ENCODE measurements at regions not wholly inside any gene's neighbourhood (a gene's known extent, or its start where the extent isn't known, plus 50 kb on each side); places are given as distances from the start of the nearest gene placed in this dataset.

DNA sequence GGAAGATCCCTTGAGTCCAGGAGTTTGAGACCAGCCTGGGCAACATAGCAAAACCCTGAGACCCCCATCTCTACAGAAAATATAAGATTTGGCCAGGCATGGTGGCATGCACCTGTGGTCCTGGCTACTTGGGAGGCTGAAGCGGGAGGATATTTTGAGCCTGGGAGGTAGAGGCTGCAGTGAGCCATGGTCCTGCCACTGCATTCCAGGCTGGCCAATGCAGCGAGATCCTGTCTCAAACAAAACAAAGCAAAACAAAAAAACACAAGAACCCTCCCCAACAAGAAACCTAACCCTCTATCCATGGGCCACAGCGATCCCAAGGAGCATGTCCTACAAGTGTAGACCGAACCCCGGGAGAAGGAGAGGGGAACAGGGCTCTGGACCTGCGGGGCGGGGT, 133.3 kb downstream of the MGAT5B start:
- DNase-seq = no peak

DNA sequence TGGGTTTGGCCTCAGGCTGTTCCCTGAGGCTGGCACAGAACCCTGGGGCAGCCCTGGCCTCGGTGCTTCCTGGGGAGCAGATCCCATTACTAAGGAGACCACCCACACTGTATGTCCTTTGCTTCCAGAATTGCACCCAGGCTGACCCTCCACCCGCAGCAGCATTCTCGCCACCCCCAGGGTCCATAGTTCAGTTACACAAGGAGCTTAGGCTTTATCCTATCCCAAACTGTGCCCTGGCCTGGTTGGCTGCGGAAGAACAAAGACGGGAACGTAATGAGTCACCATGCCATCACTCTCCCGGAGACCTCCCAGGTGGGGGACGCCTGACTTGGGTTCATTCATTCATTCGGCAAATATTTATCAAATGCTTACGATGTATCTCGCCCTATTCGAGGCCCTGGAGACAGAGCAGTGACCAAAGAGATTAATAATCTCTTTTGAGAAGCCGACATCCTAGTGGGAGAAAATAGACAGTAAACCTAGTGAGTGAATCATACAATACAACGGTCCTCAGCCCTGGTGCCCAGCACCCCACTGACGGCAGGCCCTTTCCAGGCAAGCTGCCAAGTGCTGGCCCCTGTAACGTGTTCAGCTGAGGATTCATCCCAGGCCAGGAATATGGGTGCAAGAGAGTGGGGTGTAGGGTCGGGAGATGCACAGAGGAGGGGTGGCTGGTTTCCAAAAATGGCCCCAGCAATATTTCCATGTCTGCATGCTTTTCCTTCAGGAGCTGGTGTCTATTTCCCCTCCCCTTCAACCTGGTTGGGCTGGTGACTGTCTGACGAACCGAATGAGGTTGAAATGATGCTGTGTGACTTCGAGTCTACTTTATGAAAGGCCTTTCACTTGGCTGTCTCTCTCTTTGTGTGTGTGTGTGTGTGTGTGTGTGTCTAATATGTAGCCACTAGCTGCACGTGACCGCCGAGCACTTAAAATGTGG, 134.2 kb downstream of the MGAT5B start:
- no peak for DNase-seq

DNA sequence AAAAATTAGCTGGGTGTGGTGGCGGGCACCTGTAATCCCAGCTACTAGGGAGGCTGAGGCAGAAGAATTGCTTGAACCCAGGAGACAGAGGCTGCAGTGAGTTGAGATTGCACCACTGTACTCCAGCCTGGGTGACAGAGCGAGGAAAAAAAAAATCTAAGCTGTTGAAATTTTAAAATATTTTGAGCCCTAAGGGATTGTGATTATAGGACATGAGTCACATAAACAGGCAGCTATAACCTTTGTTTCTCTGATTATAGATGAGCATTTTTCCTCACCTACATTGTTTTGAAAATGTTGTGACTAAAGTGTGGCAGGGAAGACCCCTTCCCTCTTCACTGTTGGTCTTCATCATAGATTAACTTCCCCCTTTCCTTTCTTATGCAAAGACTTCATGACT, 135.5 kb downstream of the MGAT5B start:
- DNase-seq = no peak

DNA sequence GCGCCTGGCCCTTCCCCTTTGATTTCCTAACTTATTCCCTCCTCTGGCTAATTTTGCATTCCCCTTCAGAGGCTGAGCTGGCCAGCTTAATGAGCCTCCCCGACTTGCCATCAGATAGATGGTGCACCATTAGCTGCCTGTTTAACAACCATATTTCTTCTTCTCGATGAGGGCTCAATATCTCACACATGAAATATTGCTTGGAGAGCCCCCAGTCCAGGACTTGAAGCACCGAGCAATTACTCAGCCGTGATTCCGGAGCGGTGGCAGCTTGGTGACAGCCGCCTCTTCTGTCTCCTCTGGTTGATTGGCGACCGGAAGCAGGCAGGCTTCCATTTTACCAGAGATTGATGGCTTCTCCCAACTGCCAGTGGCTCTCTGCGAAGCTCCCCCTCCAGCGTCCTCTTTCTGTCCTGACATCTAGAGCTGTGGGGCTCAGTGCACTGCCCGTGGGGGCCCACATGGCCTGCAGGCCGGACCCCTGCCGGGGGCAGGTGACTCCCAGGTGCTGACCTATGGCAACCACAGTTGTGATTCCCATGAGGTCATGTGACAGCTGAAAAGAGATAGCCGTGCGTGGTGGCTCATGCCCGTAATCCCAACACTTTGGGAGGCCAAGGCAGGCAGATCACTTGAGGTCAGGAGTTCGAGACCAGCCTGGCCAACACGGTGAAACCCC, 133.7 kb upstream of the SEC14L1 start:
- DNase-seq = no peak

DNA sequence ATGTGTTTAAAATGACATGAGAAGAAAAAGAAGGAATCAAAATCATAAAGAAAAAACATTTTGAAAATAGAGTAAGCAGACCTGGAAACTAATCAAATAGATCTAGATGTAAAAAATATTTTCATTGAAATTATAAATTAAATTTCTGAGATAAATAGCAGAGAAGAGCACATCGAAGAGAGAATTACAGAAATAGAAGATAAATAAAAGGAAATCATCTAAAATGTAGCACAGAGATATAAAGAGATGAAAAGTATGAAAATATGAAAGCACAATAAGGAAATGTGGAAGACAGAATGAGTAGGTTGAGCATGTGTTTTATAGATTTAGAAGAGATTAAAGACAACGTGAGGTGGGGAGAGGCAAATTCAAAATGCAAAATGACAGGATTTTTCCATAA, 130.9 kb upstream of the SEC14L1 start:
- DNase-seq = no peak

DNA sequence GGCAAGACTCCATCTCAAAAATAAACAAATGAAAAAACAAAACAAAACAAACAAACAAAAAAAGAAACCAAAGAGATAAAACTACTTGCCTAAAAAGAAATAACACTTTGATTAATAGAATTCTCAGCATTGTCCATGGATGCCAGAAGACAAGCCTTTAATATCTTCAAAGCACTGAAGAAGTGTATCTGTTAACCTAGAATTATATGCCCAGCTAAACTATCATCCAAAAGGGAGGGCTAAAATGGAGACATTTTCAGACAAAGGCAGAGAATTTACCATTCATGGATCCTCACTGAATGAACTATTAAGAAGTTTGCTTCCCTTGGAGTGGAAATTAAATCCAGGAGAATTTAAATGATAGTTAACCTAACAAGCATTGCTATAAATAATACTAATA, 130.1 kb upstream of the SEC14L1 start:
- DNase-seq = no peak

DNA sequence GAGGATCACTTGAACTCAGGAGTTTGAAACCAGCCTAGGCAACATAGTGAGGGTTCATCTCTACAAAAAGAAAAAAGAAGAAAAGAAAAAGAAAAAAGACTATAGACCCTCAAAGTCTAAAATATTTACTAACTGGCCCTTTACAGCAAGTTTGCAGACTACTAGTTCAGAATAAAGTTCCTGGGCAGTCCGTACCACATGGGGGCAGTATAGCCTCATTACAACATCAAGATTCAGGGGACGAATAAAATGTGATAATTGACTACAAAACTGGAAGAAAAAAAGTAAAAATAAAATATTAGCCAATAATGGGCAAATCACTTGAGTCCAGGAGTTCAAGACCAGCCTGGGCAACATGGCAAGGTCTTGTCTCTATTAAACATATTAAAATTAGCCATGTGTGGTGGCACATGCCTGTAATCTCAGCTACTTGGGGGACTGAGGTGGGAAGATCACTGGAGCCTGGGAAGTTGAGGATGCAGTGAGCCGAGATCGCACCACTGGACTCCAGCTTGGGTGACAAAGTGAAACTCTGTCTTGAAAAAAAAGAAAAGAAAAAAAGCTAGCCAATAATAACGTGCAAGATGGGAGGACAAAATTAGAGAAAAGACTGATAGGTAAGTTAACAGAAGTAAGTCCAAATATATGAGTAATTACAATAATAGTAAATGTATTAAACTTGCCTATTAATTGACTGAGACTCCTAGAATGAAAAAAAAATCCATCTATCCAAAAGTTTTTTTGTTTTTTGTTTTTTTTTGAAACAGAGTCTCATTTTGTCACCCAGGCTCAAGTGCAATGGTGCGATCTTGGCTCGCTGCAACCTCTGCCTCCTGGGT, 129.4 kb upstream of the SEC14L1 start:
- DNase-seq = peak; percentile 63 to 72 (median 70)

DNA sequence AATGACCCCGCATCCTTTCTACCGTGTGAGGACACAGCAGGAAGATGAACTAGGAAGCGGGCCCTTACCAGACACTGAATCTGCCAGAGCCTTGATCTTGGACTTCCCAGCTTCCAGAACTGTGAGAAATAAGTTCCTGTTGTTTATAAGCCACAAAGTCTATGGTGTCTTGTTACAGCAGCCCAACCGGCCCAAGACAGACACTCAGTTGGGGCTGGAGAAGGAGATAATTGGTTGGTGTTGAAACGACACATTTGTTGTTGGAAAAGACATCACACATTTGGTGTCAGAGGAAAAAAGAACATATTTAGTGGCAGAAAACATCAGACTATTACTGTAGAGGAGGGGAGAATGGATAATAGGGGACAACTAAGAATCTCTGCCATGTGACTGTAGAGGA, 122.3 kb upstream of the SEC14L1 start:
- no peak for DNase-seq

DNA sequence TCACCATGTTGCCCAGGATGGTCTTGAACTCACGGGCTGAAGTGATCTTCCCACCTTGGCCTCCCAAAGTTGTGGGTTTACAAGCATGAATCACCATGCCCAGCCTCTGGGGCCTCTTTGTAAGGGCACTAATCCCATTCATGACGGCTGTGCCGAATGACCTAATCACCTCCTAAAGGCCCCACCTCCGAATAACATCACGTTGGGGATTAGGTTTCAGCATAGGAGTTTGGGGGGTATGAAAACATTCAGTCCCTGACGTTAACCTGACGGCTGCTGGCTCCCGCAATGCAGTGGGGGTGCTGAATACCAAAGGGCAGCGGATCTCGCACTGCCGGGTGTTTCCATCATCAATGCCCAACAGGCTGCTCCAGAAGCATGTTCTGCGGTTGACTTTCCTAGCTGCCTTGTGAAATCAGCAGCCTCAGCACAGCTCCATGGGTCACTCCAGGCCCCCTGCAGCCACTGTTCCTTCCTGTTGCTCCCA, 120.8 kb upstream of the SEC14L1 start:
- no peak for DNase-seq

DNA sequence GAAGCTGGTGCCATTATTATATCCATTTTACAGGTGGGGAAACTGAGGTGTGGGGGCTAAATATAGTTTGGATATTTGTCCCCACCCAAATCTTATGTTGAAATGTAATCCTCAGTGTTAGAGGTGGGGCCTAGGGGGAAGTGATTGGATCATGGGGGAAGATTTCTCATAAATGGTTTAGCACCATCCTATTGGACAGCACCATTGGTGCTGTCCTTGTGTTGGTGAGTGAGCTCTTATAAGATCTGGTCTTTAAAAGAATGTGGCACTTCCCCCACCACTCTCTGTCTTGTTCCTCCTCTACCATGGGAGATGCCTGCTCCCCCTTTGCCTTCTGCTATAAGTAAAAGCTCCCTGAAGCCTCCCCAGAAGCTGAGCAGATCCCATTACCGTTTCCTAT, 119.8 kb upstream of the SEC14L1 start:
- DNase-seq = no peak

DNA sequence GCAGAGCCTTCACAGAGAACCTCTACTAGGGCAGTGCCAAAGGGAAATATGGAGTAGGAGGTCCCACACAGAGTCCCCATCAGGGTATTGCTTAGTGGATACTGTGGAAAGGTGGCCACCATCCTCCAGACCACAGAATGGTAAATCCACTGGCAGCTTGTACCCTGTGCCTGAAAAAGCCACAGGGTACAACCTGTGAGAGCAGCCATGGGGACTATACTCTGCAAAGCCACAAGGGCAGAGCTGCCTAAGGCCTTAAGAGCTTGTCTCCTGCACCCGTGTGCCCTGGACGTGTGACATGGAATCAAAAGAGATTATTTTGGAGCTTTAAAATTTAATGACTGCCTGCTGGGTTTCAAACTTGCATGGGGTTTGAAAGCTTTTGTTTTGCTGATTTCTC, 118.0 kb upstream of the SEC14L1 start:
- no peak for DNase-seq

DNA sequence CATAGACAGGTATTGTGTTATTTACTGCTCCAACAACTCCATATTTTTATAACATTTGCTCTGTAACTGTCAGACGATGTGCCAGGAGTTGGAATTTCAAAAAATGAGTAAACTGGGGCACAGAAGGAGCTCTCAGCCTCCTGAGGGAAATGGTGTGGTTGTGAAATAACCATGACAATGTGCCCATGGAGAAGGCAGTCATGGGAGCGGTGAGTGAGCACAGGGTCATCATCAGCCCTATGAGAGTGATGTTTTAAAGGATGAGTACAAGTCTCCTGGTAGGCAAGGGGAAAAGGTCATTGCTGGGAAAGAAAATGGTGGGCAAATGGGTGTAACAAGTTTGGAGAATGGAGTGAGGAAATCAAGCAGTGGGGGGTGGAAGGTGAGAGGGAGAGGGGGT, 115.0 kb upstream of the SEC14L1 start:
- DNase-seq = peak in 1 of 3 donors; percentile 7

DNA sequence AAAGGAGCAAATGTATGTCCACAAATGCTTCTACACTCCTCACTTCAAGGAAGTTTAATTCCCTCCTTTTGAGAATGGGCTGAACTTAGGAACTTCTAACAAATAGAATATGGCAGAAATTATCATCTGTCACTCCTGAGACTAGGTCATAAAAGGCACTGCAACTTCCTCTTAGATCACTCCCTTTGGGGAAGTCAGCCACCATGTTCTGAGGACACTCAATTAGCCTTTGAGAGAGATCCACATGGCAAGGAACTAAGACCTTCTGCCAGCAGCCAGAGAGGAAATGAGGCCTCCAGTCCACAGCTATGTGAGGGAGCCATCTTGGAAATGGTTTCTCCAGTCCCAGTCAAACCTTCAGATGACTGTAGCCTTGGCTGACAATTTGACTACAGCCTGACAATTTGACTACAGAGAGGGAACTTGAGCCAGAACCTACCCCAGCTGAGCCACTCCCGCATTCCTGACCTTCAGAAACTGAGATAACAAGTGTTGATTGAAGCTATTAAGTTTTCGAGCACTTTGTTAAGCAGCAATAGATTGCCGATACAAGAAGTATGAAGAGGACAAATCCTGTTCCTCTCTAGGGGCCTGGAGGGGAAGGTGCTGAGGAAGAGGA, 113.4 kb upstream of the SEC14L1 start:
- peak in 1 of 3 donors; percentile 9 for DNase-seq

DNA sequence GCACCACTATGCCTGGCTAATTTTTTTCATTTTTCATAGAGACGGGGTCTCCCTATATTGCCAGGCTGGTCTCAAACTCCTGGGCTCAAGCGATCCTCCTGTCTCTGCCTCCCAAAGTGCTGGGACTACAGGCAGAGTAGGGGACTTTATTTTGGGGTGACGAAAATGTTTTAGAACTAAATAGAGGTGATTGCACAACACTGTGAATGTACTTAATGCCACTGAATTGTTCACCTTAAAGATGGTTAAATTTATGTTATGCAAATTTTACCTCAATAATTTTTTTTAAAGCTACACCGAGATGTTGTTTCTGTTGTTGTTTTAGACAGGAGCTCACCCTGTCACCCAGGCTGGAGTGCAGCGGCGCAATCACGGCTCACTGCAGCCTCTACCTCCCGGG, 111.9 kb upstream of the SEC14L1 start:
- no peak for DNase-seq

DNA sequence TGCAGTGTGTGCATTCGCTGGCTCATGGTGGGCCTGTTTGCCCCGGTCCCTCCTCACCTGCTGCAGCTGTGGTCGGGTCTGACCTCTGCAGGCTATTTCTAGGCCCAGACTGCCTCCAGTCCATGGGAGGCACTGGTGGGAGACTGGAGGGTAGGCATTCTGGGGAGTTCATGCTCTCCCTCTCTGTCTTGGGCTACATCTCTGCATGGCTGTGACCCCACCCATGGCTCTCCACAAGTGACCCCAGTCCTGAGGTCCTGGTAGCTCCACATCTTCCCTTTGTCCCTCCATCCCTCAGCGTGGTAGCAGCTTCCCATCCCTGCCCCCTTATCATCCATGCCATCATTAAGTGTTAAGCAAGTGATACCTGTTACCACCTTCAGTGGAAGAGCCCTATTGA, 107.8 kb upstream of the SEC14L1 start:
- DNase-seq = no peak

DNA sequence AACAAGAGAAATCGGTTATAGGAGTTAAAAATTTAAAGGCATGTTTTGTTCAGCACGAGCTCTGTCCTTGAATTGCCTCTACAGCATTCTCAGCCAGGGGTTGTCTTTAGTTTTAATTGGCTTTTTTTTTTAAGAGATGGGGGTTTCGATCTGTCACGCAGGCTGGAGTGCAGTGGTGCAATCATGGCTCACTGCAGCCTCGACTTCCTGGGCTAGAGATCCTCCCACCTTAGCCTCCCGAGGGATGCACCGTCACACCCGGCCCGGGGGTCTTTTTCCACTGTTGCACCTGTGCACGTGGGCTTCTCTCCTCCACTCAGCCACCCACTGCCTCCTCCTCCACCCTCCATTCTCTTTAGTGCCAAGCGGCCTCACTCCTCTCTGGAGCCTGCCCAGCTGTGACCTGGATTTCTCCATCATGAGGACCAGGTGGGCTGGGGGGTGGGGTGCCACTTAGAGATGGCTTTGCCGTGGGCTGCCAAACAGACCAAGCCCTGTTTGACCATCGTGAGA, 106.8 kb upstream of the SEC14L1 start:
- DNase-seq = no peak

DNA sequence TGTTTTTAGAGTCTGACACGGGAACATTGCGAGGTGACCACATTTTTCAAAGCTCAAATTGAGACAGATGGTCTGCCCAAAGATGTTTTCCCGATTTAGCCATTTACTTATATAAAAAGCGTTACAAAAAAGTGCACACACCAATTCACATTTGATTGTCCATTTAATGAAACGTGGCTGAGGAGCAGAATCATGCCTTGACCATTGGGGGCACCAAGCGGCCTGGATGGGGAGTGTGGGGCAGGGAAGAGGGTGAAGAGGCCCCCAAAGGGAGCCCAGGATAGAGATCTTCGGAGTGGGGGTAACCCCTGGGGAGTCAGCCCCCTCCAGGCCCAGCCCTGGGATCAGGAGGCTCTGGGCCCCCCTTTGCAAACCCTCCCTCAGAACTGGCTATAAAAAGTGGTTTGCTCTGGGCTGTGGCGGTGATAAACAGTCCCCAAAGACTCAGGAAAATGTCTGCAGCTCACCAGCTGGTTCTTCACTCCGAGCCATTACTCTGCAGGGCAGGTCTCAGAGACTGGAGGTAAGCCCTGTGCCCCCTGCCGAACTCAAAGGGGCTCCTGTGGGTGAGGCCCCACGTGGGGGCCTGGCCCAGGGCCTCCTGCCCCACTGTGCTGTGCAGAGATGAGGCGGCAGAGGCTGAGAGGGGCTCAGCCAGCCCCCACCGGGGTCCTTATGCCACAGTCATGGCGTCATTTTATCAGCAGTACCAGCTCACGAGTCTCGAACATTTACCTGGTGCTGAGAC, 105.9 kb upstream of the SEC14L1 start:
- DNase-seq = no peak

DNA sequence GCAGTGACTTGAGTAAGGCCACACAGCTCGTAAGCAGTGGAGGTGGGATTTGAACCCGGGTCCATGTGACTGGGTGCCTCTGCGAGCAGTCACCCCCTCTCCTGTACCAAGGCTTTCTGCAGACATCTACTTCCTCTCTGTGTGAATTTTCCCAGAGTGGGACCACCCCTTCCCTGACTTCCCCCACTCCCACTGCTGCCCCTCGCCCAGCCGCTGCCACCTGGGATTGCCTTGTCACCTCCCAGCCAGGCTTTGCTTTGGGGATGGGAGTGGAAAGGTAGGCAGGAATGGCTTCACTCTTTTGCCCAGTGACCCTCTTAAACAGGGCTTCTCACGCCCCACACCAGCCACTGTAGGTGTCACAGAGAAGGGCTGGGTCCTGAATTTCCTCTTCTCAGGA, 105.2 kb upstream of the SEC14L1 start:
- no peak for DNase-seq

DNA sequence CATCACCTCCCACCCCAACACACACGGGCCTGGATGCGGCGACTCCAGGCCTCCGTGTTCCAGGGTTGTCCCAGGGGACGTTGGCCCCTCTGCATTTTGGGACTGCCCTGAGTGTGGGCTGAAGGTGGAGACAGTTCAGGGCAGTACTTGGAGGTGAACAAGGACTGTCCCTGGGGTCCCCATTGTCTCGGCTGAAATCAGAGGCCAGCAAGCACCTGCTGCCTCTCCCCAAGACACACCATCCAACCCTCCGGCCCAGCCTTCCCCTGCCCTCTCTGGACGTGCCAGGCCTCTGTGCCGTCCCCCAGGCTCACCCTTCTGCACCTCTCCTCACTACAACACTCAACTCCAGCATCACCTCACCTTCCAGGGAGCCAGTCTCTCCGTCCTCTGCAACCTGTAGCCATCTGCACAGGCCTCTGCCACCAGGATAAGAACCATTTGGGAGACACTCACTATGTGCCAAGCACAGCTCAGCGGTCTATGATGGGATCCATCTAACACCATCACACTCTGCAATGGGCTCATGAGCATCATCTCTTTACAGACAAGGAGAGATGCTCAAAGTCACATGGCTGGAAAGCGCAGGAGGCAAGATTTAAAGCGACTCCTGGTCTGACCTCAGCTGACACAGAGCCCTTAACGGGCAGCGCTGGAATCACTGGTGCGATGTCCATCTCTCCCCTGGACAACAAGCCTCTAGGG, 104.5 kb upstream of the SEC14L1 start:
- DNase-seq = no peak

DNA sequence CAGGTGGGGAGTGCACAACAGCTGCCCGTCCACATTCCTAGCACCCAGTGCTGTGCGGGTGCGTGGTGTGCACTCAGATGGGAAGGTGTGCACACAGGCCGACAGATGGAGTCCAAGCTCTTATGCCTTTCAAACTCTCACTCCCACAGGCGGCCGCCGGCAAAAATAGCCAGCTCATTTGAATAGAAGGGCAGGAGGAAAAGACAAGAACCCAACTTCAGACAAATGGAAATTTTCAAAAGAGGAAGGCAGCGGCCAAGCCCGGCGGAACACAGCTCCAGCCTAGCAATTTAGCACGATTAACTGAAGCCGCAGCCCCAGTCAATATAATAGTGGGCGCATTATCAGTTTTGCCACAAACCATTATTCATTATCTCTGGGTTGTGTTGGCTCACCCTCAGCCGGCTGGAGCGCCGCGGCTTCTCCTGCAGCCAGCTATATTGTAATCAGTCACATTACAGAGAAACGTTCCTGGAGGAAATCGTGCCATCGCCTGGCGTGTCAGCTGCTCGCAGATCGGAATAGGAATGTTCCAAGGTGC, 103.9 kb upstream of the SEC14L1 start:
- peak in 1 of 3 donors; percentile 8 for DNase-seq

DNA sequence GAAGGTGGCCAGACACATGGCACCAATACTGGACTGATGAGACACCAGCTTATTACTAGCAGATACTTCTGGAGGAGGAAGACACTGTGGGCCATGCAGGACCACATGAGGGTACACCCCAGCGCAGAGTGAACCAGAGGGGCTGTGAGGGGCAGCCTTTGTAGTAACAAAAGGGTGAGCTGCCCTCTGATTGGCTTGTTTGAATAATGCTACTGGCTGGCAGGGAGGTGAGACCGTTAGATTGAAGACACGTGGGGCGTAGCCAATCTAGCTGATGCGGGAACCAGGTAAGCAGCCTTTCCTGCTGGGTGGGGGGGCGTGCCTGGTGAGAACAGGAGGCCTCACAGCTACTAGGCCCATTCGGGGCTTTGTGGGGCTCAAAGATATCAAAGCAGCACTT, 102.8 kb upstream of the SEC14L1 start:
- DNase-seq = no peak
